Small intestine (tissue), 7 donors: ENCODE measurements at regions not wholly inside any gene's neighbourhood (a gene's known extent, or its start where the extent isn't known, plus 50 kb on each side); places are given as distances from the start of the nearest gene placed in this dataset.

Experiments used
- DNase-seq, 2 donors: peaks; one replicate each; pipeline versions ENCODE4 v3.0.0 to v3.0.0-alpha.2; 2013
- FAIRE-seq: peaks from 2 replicates; lab custom pipeline; 2012; peaks lifted over from hg19 to GRCh38; lab: Jason Lieb, UNC
- H3K27ac ChIP-seq, 3 donors: one replicate each; pipeline ENCODE4 v1.5.1; 2013; ENCODE audit warnings: low read length in 2 of 3, mild to moderate bottlenecking in 2 of 3, control low read depth in 1 of 3, inconsistent platforms in 1 of 3, low read depth in 1 of 3, moderate library complexity in 1 of 3
- H3K27me3 ChIP-seq, 3 donors: one replicate each; pipeline ENCODE4 v1.6.1; 2013; ENCODE audit warnings: low read length in 3 of 3, inconsistent platforms in 1 of 3; ENCODE audit not compliant: control insufficient read depth in 3 of 3, insufficient read depth in 3 of 3
- H3K36me3 ChIP-seq, 3 donors: one replicate each; pipeline ENCODE4 v1.6.1; 2013; ENCODE audit warnings: low read length in 3 of 3, inconsistent platforms in 1 of 3, low read depth in 1 of 3, mild to moderate bottlenecking in 1 of 3, moderate library complexity in 1 of 3; ENCODE audit not compliant: control insufficient read depth in 3 of 3, insufficient read depth in 2 of 3
- H3K4me1 ChIP-seq, 3 donors: one replicate each; pipeline ENCODE4 v1.6.1; 2013; ENCODE audit warnings: low read length in 2 of 3, inconsistent platforms in 1 of 3, low read depth in 1 of 3, mild to moderate bottlenecking in 1 of 3, moderate library complexity in 1 of 3; ENCODE audit not compliant: control insufficient read depth in 3 of 3, insufficient read depth in 2 of 3
- H3K4me3 ChIP-seq, 3 donors: one replicate each; pipeline ENCODE4 v1.5.1; 2013; ENCODE audit warnings: low read length in 3 of 3, control low read depth in 1 of 3, inconsistent platforms in 1 of 3, low read depth in 1 of 3, mild to moderate bottlenecking in 1 of 3, moderate library complexity in 1 of 3
- H3K9me3 ChIP-seq, 2 donors: one replicate each; pipeline ENCODE4 v1.6.1; 2013; ENCODE audit warnings: low read depth in 1 of 2, low read length in 1 of 2; ENCODE audit not compliant: control insufficient read depth in 2 of 2, insufficient read depth in 1 of 2
- WGBS, 3 donors: extraction: QIAGEN DNeasy Blood & Tissue Kit; methylation state at CpG; one replicate each; pipeline ENCODE4 v1.1.7; 2013; 5-methylcytosine and 5-hydroxymethylcytosine counted together
- donor health status: healthy with polysubstance abuse.
- donor health status: control.
- donor health status: control.
- donor health status: Bipolar disorder and iron deficiency.
- donor health status: healthy.

GRCh38 chrX:104334971-104335370, 80.2 kb upstream of the ESX1 start:
- Histone ChIP-seq H3K4me3 (no peak overlapping the region), H3K9me3 (no peaks in the 10 kb centered on the region), H3K4me1 (no peaks in the 10 kb centered on the region), H3K27ac (no peak overlapping the region), H3K36me3 (no peaks in the 10 kb centered on the region), H3K27me3 (no peaks in the 10 kb centered on the region)
- WGBS, 3 donors = 76 to 91% (median 84%) methylated on average over 1 of the region's 1 CpG
- FAIRE-seq = no peak
- DNase-seq = no peak

- Histone ChIP-seq H3K4me1 (no peaks in the 10 kb centered on the region), H3K27ac (no peak overlapping the region), H3K36me3 (no peaks in the 10 kb centered on the region), H3K4me3 (no peak overlapping the region), H3K9me3 (no peaks in the 10 kb centered on the region), H3K27me3 (no peaks in the 10 kb centered on the region)
- FAIRE-seq (no peak), DNase-seq (no peak)
- WGBS, 3 donors = 64 to 83% (median 82%) methylated on average over 1 of the region's 1 CpG
Observed at GRCh38 chrX:104330966-104331365, 76.2 kb upstream of the ESX1 start.

- H3K4me1 ChIP-seq = no peaks in the 10 kb centered on the region
- WGBS, 3 donors = 80 to 91% (median 88%) methylated on average over 7 of the region's 7 CpGs
- no peak overlapping the region for H3K27ac ChIP-seq
- no peaks in the 10 kb centered on the region for H3K27me3 ChIP-seq
- FAIRE-seq (no peak), DNase-seq (no peak)
- H3K4me3 ChIP-seq = no peak overlapping the region
- no peaks in the 10 kb centered on the region for H3K36me3 ChIP-seq
- H3K9me3 ChIP-seq = no peaks in the 10 kb centered on the region
Observed at GRCh38 chrX:104329731-104330130, 75.0 kb upstream of the ESX1 start.

GRCh38 chrX:104325213-104325585, 70.5 kb upstream of the ESX1 start:
- H3K27me3 ChIP-seq = no peaks in the 10 kb centered on the region
- no peak overlapping the region for H3K4me3 ChIP-seq
- H3K9me3 ChIP-seq = no peaks in the 10 kb centered on the region
- no peak overlapping the region for H3K27ac ChIP-seq
- DNase-seq = no peak
- no peak for FAIRE-seq
- H3K36me3 ChIP-seq = no peaks in the 10 kb centered on the region
- 74 to 84% (median 76%) methylated on average over 3 of the region's 3 CpGs for WGBS, 3 donors
- H3K4me1 ChIP-seq = no peaks in the 10 kb centered on the region

- H3K27ac ChIP-seq = no peak overlapping the region
- H3K27me3 ChIP-seq = no peaks in the 10 kb centered on the region
- 84 to 87% (median 86%) methylated on average over 5 to 6 of the region's 6 CpGs for WGBS, 3 donors
- no peak for FAIRE-seq
- H3K36me3 ChIP-seq = no peaks in the 10 kb centered on the region
- no peaks in the 10 kb centered on the region for H3K9me3 ChIP-seq
- no peak for DNase-seq
- no peak overlapping the region for H3K4me3 ChIP-seq
- no peaks in the 10 kb centered on the region for H3K4me1 ChIP-seq
Observed at GRCh38 chrX:104324461-104325212, 69.9 kb upstream of the ESX1 start.

GRCh38 chrX:104319346-104319745, 64.6 kb upstream of the ESX1 start:
- 76 to 90% (median 81%) methylated on average over 5 of the region's 5 CpGs for WGBS, 3 donors

GRCh38 chrX:104318330-104319009, 63.7 kb upstream of the ESX1 start:
- WGBS, 3 donors = 13 to 40% (median 27%) methylated on average over 4 of the region's 4 CpGs
- FAIRE-seq = no peak
- peak overlapping the region in 2 of 3 donors; percentile 24 to 61 for H3K27ac ChIP-seq

More at GRCh38 chrX:104319346-104319745, 64.6 kb upstream of the ESX1 start:
- Histone ChIP-seq H3K4me1 (no peaks in the 10 kb centered on the region), H3K36me3 (no peaks in the 10 kb centered on the region), H3K27ac (no peak overlapping the region), H3K9me3 (no peaks in the 10 kb centered on the region), H3K4me3 (no peak overlapping the region), H3K27me3 (no peaks in the 10 kb centered on the region)
- FAIRE-seq (no peak), DNase-seq (peak in 1 of 2 donors; percentile 5)

GRCh38 chrX:104316739-104317138, 62.0 kb upstream of the ESX1 start:
- Histone ChIP-seq H3K27me3 (no peaks in the 10 kb centered on the region), H3K4me1 (no peaks in the 10 kb centered on the region), H3K9me3 (no peaks in the 10 kb centered on the region), H3K27ac (no peak overlapping the region), H3K36me3 (no peaks in the 10 kb centered on the region), H3K4me3 (no peak overlapping the region)
- WGBS, 3 donors = 70 to 79% (median 77%) methylated on average over 3 of the region's 3 CpGs
- DNase-seq (no peak), FAIRE-seq (no peak)

More at GRCh38 chrX:104318330-104319009, 63.7 kb upstream of the ESX1 start:
- Histone ChIP-seq H3K4me1 (no peaks in the 10 kb centered on the region), H3K4me3 (no peak overlapping the region), H3K9me3 (no peaks in the 10 kb centered on the region), H3K36me3 (no peaks in the 10 kb centered on the region), H3K27me3 (no peaks in the 10 kb centered on the region)
- peak; percentile 78 to 91 for DNase-seq
